ENCODE measurements at regions not wholly inside any gene's neighbourhood (a gene's known extent, or its start where the extent isn't known, plus 50 kb on each side); places are given as distances from the start of the nearest gene placed in this dataset.

DNA sequence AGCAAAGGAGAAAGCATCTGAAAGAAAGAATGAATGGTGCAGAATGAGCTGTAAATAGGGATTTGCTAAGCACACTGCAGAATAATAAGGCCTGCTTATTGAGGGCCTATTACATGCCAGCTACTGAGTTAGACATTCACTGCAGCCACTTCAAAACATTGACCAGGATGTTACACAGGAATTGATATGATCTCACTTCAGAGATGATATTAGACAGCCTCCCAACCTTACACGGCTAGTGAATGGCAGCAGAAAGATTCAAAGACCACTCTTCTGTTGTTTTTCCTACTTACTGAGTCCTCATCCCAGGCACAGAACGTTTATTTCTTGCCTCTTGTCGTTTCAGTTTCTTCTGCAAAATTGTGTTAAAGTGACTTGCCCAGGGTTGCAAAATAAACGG lies 1209.9 kb upstream of the WWC1 start:
- Histone ChIP-seq H3K4me2 (ENCODE audit: low read depth, low read length) (no peak overlapping the region), H2AFZ (ENCODE audit: low read length) (no peak overlapping the region), H3K4me3 (replicated peaks in 1 of 3; ENCODE audit: insufficient read depth in 1 of 3, low read depth in 2 of 3, low read length in 3 of 3) (no peak overlapping the region), H3K36me3 (replicated peaks in 1 of 2; ENCODE audit: control insufficient read depth in 1 of 2, insufficient read depth in 2 of 2, low read length in 2 of 2) (no peaks in the 10 kb centered on the region), H4K20me1 (ENCODE audit: insufficient read depth, low read length) (no peaks in the 10 kb centered on the region), H3K9me3 (ENCODE audit: low read length) (no peaks in the 10 kb centered on the region), H3K9ac (ENCODE audit: insufficient read depth, low read depth, low read length) (no peak overlapping the region), H3K79me2 (ENCODE audit: insufficient read depth, low read length) (no peaks in the 10 kb centered on the region), H3K4me1 (ENCODE audit: insufficient read depth, low read length) (no peaks in the 10 kb centered on the region), H3K27me3 (ENCODE audit: control insufficient read depth in 1 of 2, insufficient read depth in 2 of 2, low read length in 2 of 2) (no peaks in the 10 kb centered on the region), H3K27ac (ENCODE audit: extremely low read length, insufficient read depth, low read length) (no peak overlapping the region)
- TF ChIP-seq ZBTB21 (CRISPR knock-in tag; IDR thresholded peaks at IDR 0.05) = no peak
- no peak for TF ChIP-seq ZNF431 (CRISPR knock-in tag; IDR thresholded peaks at IDR 0.05; ENCODE audit: borderline replicate concordance, low read depth)
- no peak for TF ChIP-seq ZNF546 (CRISPR knock-in tag; conservative IDR thresholded peaks at IDR 0.05)
- TF ChIP-seq RARA (CRISPR knock-in tag; IDR thresholded peaks at IDR 0.05) = no peak
- no peak for TF ChIP-seq AGO2 (optimal IDR thresholded peaks at IDR 0.05; ENCODE audit: low read depth, low read length)
- no TSS peak for BruUV-seq (replicated peaks)
- WGBS (ENCODE audit: low lambda C conversion rate) = 2% methylated on average over 4 of the region's 4 CpGs
- intact Hi-C loops (cut with micrococcal nuclease; ENCODE audit: unreplicated experiment) = no loop called here
- CTCF ChIA-PET (ENCODE audit: low intra/inter-chr PET ratio, low total read pairs) = no interaction called here
- in situ Hi-C loops (cut with HindIII; ENCODE audit: extremely low pct_ligation_motif_present, low pct_unique_long_range_greater_than_20kb) = no loop called here
- no peak for DNase-seq (ENCODE audit: low spot score)
- no peak for ATAC-seq
- POLR2A ChIA-PET = no interaction called here
- no peak for FAIRE-seq

DNA sequence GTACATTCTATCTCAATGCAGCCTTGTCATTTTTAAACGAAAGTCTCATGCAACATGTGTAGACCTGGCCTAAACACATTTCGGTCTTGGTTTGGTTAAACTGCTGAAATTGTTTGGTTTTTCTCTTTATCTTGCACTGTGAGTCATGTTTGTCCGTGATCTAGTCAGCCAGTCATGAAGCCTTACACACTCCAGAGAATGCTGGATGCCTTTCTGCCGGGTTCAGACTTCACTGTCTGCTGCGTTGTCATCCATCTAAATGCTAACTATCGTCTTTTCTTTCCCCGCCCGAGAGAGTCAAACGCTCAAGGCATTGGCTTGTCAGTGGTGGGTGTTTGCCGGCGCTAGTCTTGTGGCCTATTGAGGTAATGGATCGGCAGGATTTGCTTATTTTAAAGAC lies 1194.6 kb upstream of the WWC1 start:
- FAIRE-seq (no peak), DNase-seq (ENCODE audit: low spot score) (no peak), ATAC-seq (no peak)
- intact Hi-C loops (cut with micrococcal nuclease; ENCODE audit: unreplicated experiment) (no loop called here), in situ Hi-C loops (cut with HindIII; ENCODE audit: extremely low pct_ligation_motif_present, low pct_unique_long_range_greater_than_20kb) (no loop called here)
- H3K36me3 ChIP-seq (replicated peaks in 1 of 2; ENCODE audit: control insufficient read depth in 1 of 2, insufficient read depth in 2 of 2, low read length in 2 of 2) = no peaks in the 10 kb centered on the region
- no peak overlapping the region for H3K4me2 ChIP-seq (ENCODE audit: low read depth, low read length)
- no peaks in the 10 kb centered on the region for H3K4me1 ChIP-seq (ENCODE audit: insufficient read depth, low read length)
- H4K20me1 ChIP-seq (ENCODE audit: insufficient read depth, low read length) = no peaks in the 10 kb centered on the region
- H2AFZ ChIP-seq (ENCODE audit: low read length) = no peak overlapping the region
- H3K27me3 ChIP-seq (ENCODE audit: control insufficient read depth in 1 of 2, insufficient read depth in 2 of 2, low read length in 2 of 2) = no peaks in the 10 kb centered on the region
- H3K9ac ChIP-seq (ENCODE audit: insufficient read depth, low read depth, low read length) = no peak overlapping the region
- 18% methylated on average over 12 of the region's 12 CpGs for WGBS (ENCODE audit: low lambda C conversion rate)
- no peak overlapping the region for H3K4me3 ChIP-seq (replicated peaks in 1 of 3; ENCODE audit: insufficient read depth in 1 of 3, low read depth in 2 of 3, low read length in 3 of 3)
- no peak overlapping the region for H3K27ac ChIP-seq (ENCODE audit: extremely low read length, insufficient read depth, low read length)
- CTCF ChIA-PET (ENCODE audit: low intra/inter-chr PET ratio, low total read pairs) = no interaction called here
- POLR2A ChIA-PET = no interaction called here
- no TSS peak for BruUV-seq (replicated peaks)
- no peaks in the 10 kb centered on the region for H3K9me3 ChIP-seq (ENCODE audit: low read length)
- H3K79me2 ChIP-seq (ENCODE audit: insufficient read depth, low read length) = no peaks in the 10 kb centered on the region
- TF ChIP-seq, protein P1, sequence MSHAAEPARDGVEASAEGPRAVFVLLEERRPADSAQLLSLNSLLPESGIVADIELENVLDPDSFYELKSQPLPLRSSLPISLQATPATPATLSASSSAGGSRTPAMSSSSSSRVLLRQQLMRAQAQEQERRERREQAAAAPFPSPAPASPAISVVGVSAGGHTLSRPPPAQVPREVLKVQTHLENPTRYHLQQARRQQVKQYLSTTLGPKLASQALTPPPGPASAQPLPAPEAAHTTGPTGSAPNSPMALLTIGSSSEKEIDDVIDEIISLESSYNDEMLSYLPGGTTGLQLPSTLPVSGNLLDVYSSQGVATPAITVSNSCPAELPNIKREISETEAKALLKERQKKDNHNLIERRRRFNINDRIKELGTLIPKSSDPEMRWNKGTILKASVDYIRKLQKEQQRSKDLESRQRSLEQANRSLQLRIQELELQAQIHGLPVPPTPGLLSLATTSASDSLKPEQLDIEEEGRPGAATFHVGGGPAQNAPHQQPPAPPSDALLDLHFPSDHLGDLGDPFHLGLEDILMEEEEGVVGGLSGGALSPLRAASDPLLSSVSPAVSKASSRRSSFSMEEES (CRISPR knock-in tag; IDR thresholded peaks at IDR 0.05) = no peak
- TF ChIP-seq SALL1 (CRISPR knock-in tag; IDR thresholded peaks at IDR 0.05) (no peak), ZNF136 (CRISPR knock-in tag; IDR thresholded peaks at IDR 0.05; ENCODE audit: low read depth) (no peak), MZF1 (CRISPR knock-in tag; IDR thresholded peaks at IDR 0.05; ENCODE audit: borderline replicate concordance) (no peak), CENPX (CRISPR knock-in tag; IDR thresholded peaks at IDR 0.05) (no peak), GPN1 (CRISPR knock-in tag; IDR thresholded peaks at IDR 0.05; ENCODE audit: borderline replicate concordance) (no peak), ZFP90 (CRISPR knock-in tag; IDR thresholded peaks at IDR 0.05; ENCODE audit: borderline replicate concordance) (no peak), PAF1 (CRISPR knock-in tag; IDR thresholded peaks at IDR 0.05) (no peak)
- TF ChIP-seq, protein P2, sequence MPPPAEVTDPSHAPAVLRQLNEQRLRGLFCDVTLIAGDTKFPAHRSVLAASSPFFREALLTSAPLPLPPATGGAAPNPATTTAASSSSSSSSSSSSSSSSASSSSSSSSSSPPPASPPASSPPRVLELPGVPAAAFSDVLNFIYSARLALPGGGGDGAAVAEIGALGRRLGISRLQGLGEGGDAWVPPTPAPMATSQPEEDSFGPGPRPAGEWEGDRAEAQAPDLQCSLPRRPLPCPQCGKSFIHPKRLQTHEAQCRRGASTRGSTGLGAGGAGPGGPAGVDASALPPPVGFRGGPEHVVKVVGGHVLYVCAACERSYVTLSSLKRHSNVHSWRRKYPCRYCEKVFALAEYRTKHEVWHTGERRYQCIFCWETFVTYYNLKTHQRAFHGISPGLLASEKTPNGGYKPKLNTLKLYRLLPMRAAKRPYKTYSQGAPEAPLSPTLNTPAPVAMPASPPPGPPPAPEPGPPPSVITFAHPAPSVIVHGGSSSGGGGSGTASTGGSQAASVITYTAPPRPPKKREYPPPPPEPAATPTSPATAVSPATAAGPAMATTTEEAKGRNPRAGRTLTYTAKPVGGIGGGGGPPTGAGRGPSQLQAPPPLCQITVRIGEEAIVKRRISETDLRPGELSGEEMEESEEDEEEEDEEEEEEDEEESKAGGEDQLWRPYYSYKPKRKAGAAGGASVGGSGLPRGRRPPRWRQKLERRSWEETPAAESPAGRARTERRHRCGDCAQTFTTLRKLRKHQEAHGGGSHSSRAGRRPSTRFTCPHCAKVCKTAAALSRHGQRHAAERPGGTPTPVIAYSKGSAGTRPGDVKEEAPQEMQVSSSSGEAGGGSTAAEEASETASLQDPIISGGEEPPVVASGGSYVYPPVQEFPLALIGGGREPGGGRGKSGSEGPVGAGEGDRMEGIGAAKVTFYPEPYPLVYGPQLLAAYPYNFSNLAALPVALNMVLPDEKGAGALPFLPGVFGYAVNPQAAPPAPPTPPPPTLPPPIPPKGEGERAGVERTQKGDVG (CRISPR knock-in tag; IDR thresholded peaks at IDR 0.05; ENCODE audit: borderline replicate concordance) = no peak
- TF ChIP-seq, protein P3, sequence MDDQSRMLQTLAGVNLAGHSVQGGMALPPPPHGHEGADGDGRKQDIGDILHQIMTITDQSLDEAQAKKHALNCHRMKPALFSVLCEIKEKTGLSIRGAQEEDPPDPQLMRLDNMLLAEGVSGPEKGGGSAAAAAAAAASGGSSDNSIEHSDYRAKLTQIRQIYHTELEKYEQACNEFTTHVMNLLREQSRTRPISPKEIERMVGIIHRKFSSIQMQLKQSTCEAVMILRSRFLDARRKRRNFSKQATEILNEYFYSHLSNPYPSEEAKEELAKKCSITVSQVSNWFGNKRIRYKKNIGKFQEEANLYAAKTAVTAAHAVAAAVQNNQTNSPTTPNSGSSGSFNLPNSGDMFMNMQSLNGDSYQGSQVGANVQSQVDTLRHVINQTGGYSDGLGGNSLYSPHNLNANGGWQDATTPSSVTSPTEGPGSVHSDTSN (CRISPR knock-in tag; IDR thresholded peaks at IDR 0.05; ENCODE audit: borderline replicate concordance) = no peak
